ENCODE measurements at regions not wholly inside any gene's neighbourhood (a gene's known extent, or its start where the extent isn't known, plus 50 kb on each side); places are given as distances from the start of the nearest gene placed in this dataset.

GRCh38 chr1:229047161-229047839 lies 223.6 kb upstream of the RAB4A start:
- no peaks in the 10 kb centered on the region for H3K36me3 ChIP-seq (ENCODE audit: control insufficient read depth, insufficient read depth, low read length)
- no peak overlapping the region for H3K27ac Mint-ChIP-seq
- H3K27me3 Mint-ChIP-seq (ENCODE audit: low read depth in 2 of 2), result peaks cover 25 to 55% of the 10 kb centered on the region in 2 donors
- H3K9me3 ChIP-seq (ENCODE audit: control insufficient read depth, insufficient read depth, low read length), result no peaks in the 10 kb centered on the region
- H3K4me1 ChIP-seq (ENCODE audit: control insufficient read depth, insufficient read depth, low read length), result no peaks in the 10 kb centered on the region
- no peak overlapping the region for H3K27ac ChIP-seq (ENCODE audit: low read length)
- H3K4me1 Mint-ChIP-seq, result peaks cover 0 to 7% of the 10 kb centered on the region in 2 donors
- H3K27me3 ChIP-seq (ENCODE audit: control insufficient read depth, insufficient read depth, low read length), result no peaks in the 10 kb centered on the region
- ATAC-seq (no peak), DNase-seq (no peak)
- H3K4me3 Mint-ChIP-seq, result no peak overlapping the region
- no peaks in the 10 kb centered on the region for H3K9me3 Mint-ChIP-seq
- no peak for TF ChIP-seq CTCF (IDR thresholded peaks at IDR 0.05)
- WGBS (ENCODE audit: insufficient coverage), result 90% methylated on average over 7 of the region's 8 CpGs
- H3K36me3 Mint-ChIP-seq, result peaks cover 11% of the 10 kb centered on the region
- no peak overlapping the region for H3K4me3 ChIP-seq (ENCODE audit: low read length)
- intact Hi-C loops (cut with micrococcal nuclease), result no loop called here

GRCh38 chr1:229047840-229048620 lies 222.9 kb upstream of the RAB4A start:
- WGBS (ENCODE audit: insufficient coverage), result 95% methylated on average over 8 of the region's 11 CpGs
- Histone ChIP-seq H3K27me3 (ENCODE audit: control insufficient read depth, insufficient read depth, low read length) (no peaks in the 10 kb centered on the region), H3K27ac (ENCODE audit: low read length) (no peak overlapping the region), H3K4me3 (ENCODE audit: low read length) (no peak overlapping the region), H3K4me1 (ENCODE audit: control insufficient read depth, insufficient read depth, low read length) (no peaks in the 10 kb centered on the region), H3K9me3 (ENCODE audit: control insufficient read depth, insufficient read depth, low read length) (no peaks in the 10 kb centered on the region), H3K36me3 (ENCODE audit: control insufficient read depth, insufficient read depth, low read length) (no peaks in the 10 kb centered on the region)
- no peak for TF ChIP-seq CTCF (IDR thresholded peaks at IDR 0.05)
- peaks cover 0 to 7% of the 10 kb centered on the region in 2 donors for H3K4me1 Mint-ChIP-seq
- no peaks in the 10 kb centered on the region for H3K9me3 Mint-ChIP-seq
- H3K36me3 Mint-ChIP-seq, result peaks cover 11% of the 10 kb centered on the region
- H3K27ac Mint-ChIP-seq, result no peak overlapping the region
- DNase-seq, result no peak
- no peak for ATAC-seq
- intact Hi-C loops (cut with micrococcal nuclease), result no loop called here
- peaks cover 24 to 50% of the 10 kb centered on the region in 2 donors for H3K27me3 Mint-ChIP-seq (ENCODE audit: low read depth in 2 of 2)
- no peak overlapping the region for H3K4me3 Mint-ChIP-seq

GRCh38 chr1:229048896-229049295 lies 222.0 kb upstream of the RAB4A start:
- Histone ChIP-seq H3K27ac (ENCODE audit: low read length) (no peak overlapping the region), H3K4me1 (ENCODE audit: control insufficient read depth, insufficient read depth, low read length) (no peaks in the 10 kb centered on the region), H3K27me3 (ENCODE audit: control insufficient read depth, insufficient read depth, low read length) (no peaks in the 10 kb centered on the region), H3K9me3 (ENCODE audit: control insufficient read depth, insufficient read depth, low read length) (no peaks in the 10 kb centered on the region), H3K4me3 (ENCODE audit: low read length) (no peak overlapping the region), H3K36me3 (ENCODE audit: control insufficient read depth, insufficient read depth, low read length) (no peaks in the 10 kb centered on the region)
- intact Hi-C loops (cut with micrococcal nuclease), result no loop called here
- Mint-ChIP-seq H3K4me1 (peaks cover 0 to 7% of the 10 kb centered on the region in 2 donors), H3K4me3 (no peak overlapping the region), H3K36me3 (peaks cover 11% of the 10 kb centered on the region), H3K9me3 (no peaks in the 10 kb centered on the region), H3K27ac (no peak overlapping the region), H3K27me3 (ENCODE audit: low read depth in 2 of 2) (peaks cover 23 to 50% of the 10 kb centered on the region in 2 donors)
- ATAC-seq (no peak), DNase-seq (no peak)
- TF ChIP-seq CTCF (IDR thresholded peaks at IDR 0.05), result no peak
- WGBS (ENCODE audit: insufficient coverage), result 92% methylated on average over 4 of the region's 4 CpGs
